Loucy (cell line): ENCODE measurements at regions not wholly inside any gene's neighbourhood (a gene's known extent, or its start where the extent isn't known, plus 50 kb on each side); places are given as distances from the start of the nearest gene placed in this dataset.

Experiments
- CTCF ChIP-seq: fragments of 200-600 bp; sonication (generic); conservative IDR thresholded peaks from 2 replicates; pipeline ENCODE4 v1.5.1; 2014; ENCODE audit warnings: mild to moderate bottlenecking, antibody characterized with exemption, low read length
- EZH2phosphoT487 ChIP-seq: fragments of 200-600 bp; IDR thresholded peaks from 2 replicates; pipeline ENCODE4 v1.6.1; 2018; ENCODE audit warnings: antibody characterized with exemption, mild to moderate bottlenecking, moderate library complexity, borderline replicate concordance

- no peak for TF ChIP-seq EZH2phosphoT487
- TF ChIP-seq CTCF: no peak
Observed at GRCh38 chr12:87384226-87384625, 645.0 kb downstream of the C12orf50 start.
